BLaER1 treated with 17β-estradiol and CSF1 and Interleukin-3, amounts not matched to agents 10 nM and 100 nM (cell line): ENCODE measurements at regions not wholly inside any gene's neighbourhood (a gene's known extent, or its start where the extent isn't known, plus 50 kb on each side); places are given as distances from the start of the nearest gene placed in this dataset.

Experiments
- H3K27ac ChIP-seq, 11 experiments: shearing (Covaris generic); formaldehyde crosslinking; 2 replicates each; pipeline ENCODE4 v1.8.1; 2022
- H3K27me3 ChIP-seq, 11 experiments: shearing (Covaris generic); formaldehyde crosslinking; 2 replicates each; pipeline ENCODE4 v1.8.1; 2022
- H3K36me3 ChIP-seq, 11 experiments: shearing (Covaris generic); formaldehyde crosslinking; 2 replicates each; pipeline ENCODE4 v1.8.1; 2022
- H3K4me1 ChIP-seq, 10 experiments: shearing (Covaris generic); formaldehyde crosslinking; 2 replicates each; pipeline ENCODE4 v1.8.1; 2022
- H3K4me2 ChIP-seq, 11 experiments: shearing (Covaris generic); formaldehyde crosslinking; 2 replicates each; pipeline ENCODE4 v1.8.1; 2022
- H3K4me3 ChIP-seq, 10 experiments: shearing (Covaris generic); formaldehyde crosslinking; 2 replicates each; pipeline ENCODE4 v1.8.1; 2022
- H3K9ac ChIP-seq, 11 experiments: shearing (Covaris generic); formaldehyde crosslinking; 2 replicates each; pipeline ENCODE4 v1.8.1; 2022
- H3K9me3 ChIP-seq, 11 experiments: shearing (Covaris generic); formaldehyde crosslinking; replicated peaks in 1 of 11; 2 replicates each; pipeline ENCODE4 v1.8.1; 2022
- H4K20me1 ChIP-seq, 11 experiments: shearing (Covaris generic); formaldehyde crosslinking; 2 replicates each; pipeline ENCODE4 v1.8.1; 2022
- Cebpa-rat ChIP-seq, 11 experiments: shearing (Covaris generic); IDR thresholded peaks; 2 replicates each; pipeline ENCODE4 v1.8.1; 2022

- Histone ChIP-seq H3K9me3 (0 out of 22 replicates have a peak, but pooled peaks cover 0 to 4% (median 0%) of the 10 kb centered on the region in 11 experiments), H3K4me1 (peaks cover 12 to 38% (median 27%) of the 10 kb centered on the region in 10 experiments; a peak in 19 of 20 replicates), H4K20me1 (no peaks in the 10 kb centered on the region), H3K9ac (peak overlapping the region in 7 of 11 experiments; percentile 28 to 60 (median 49); a peak in 11 of 22 replicates), H3K4me2 (peak overlapping the region; percentile 16 to 77 (median 67); a peak in 21 of 22 replicates), H3K27ac (peak overlapping the region in 9 of 11 experiments; percentile 51 to 89 (median 80); a peak in 18 of 22 replicates), H3K27me3 (no peaks in the 10 kb centered on the region), H3K36me3 (no peaks in the 10 kb centered on the region), H3K4me3 (no peak overlapping the region)
- peak in 9 of 11 experiments; percentile 45 to 84 (median 77); a peak in 15 of 22 replicates for TF ChIP-seq Cebpa-rat (IDR thresholded peaks at IDR 0.05)
Measured at GRCh38 chr7:34247468-34247867, 342.1 kb downstream of the BMPER start.

- no peak for TF ChIP-seq Cebpa-rat (IDR thresholded peaks at IDR 0.05)
- 0 out of 22 replicates have a peak, but pooled peaks cover 0 to 4% (median 0%) of the 10 kb centered on the region in 11 experiments for H3K9me3 ChIP-seq
- no peaks in the 10 kb centered on the region for H3K36me3 ChIP-seq
- peak overlapping the region in 2 of 11 experiments; percentile 67 to 72; a peak in 1 of 22 replicates for H3K4me2 ChIP-seq
- no peaks in the 10 kb centered on the region for H3K27me3 ChIP-seq
- peaks cover 15 to 43% (median 30%) of the 10 kb centered on the region in 10 experiments; a peak in 19 of 20 replicates for H3K4me1 ChIP-seq
- H4K20me1 ChIP-seq, result no peaks in the 10 kb centered on the region
- no peak overlapping the region for H3K9ac ChIP-seq
- no peak overlapping the region for H3K4me3 ChIP-seq
- peak overlapping the region in 3 of 11 experiments; percentile 29 to 89 (median 86); a peak in 2 of 22 replicates for H3K27ac ChIP-seq
Measured at GRCh38 chr7:34249192-34249591, 343.9 kb downstream of the BMPER start.

- TF ChIP-seq Cebpa-rat (IDR thresholded peaks at IDR 0.05), result no peak
- H3K4me2 ChIP-seq, result peak overlapping the region in 5 of 11 experiments; percentile 25 to 40 (median 29); a peak in 6 of 22 replicates
- no peaks in the 10 kb centered on the region for H4K20me1 ChIP-seq
- H3K27me3 ChIP-seq, result no peaks in the 10 kb centered on the region
- H3K4me1 ChIP-seq, result peaks cover 0 to 17% (median 12%) of the 10 kb centered on the region in 10 experiments; a peak in 11 of 20 replicates
- 0 out of 22 replicates have a peak, but pooled peaks cover 0 to 4% (median 0%) of the 10 kb centered on the region in 11 experiments for H3K36me3 ChIP-seq
- peaks cover 27 to 58% (median 39%) of the 10 kb centered on the region in 11 experiments for H3K9me3 ChIP-seq
- H3K27ac ChIP-seq, result peak overlapping the region in 5 of 11 experiments; percentile 36 to 53 (median 50); a peak in 9 of 22 replicates
- no peak overlapping the region for H3K4me3 ChIP-seq
- H3K9ac ChIP-seq, result no peak overlapping the region
Measured at GRCh38 chr7:34260279-34260678, 354.9 kb downstream of the BMPER start.

DNA sequence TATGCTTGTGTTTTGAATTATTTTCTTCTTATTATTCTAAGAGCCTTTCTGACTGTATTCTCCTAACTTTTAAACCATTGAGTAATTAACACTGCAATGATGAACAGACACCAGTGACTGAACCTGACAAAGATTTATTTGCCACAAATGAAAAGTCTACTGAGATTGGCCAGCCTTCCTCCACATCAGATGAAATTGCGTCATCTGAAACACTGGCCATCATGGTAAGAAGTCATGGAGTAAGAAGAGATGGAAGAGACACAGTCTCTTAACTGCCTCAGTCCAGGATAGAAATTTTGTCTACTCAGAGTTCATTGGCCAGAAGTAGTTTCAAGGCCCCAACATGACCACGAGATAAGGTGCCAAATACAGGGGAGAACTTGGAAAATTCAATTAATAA lies 357.8 kb downstream of the BMPER start:
- Histone ChIP-seq H3K4me3 (no peak overlapping the region), H3K36me3 (0 out of 22 replicates have a peak, but pooled peaks cover 0 to 4% (median 0%) of the 10 kb centered on the region in 11 experiments), H3K4me1 (peaks cover 0 to 17% (median 12%) of the 10 kb centered on the region in 10 experiments; a peak in 11 of 20 replicates), H3K27me3 (no peaks in the 10 kb centered on the region), H3K9me3 (peaks cover 27 to 58% (median 39%) of the 10 kb centered on the region in 11 experiments), H3K4me2 (no peak overlapping the region), H3K9ac (no peak overlapping the region), H3K27ac (peak overlapping the region in 5 of 11 experiments; percentile 42 to 67 (median 50); a peak in 6 of 22 replicates), H4K20me1 (no peaks in the 10 kb centered on the region)
- peak in 3 of 11 experiments; percentile 21 to 54 (median 45); a peak in 2 of 22 replicates for TF ChIP-seq Cebpa-rat (IDR thresholded peaks at IDR 0.05)

DNA sequence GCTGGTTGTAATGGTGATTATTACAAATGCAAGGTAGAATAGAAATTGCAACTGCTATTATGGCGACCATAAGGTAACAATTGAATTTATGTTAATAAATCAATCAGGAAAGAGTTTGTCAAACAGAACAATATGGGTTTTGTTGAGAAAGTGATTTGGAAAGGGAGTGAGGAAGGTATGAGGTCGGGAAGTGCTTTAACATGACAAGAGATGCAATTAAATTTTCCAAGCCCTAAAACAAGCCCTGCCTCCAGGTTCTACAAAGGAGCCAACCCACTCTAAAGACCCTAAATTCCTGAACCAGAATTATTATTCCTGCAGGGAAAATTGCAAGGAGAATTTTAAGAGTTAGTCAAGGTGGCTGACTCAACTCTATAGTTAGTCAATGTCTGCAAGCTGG lies 363.7 kb downstream of the BMPER start:
- no peak overlapping the region for H3K4me3 ChIP-seq
- H3K27ac ChIP-seq, result no peak overlapping the region
- H3K36me3 ChIP-seq, result no peaks in the 10 kb centered on the region
- no peak overlapping the region for H3K9ac ChIP-seq
- no peaks in the 10 kb centered on the region for H4K20me1 ChIP-seq
- no peak overlapping the region for H3K4me2 ChIP-seq
- peaks cover 0 to 9% (median 7%) of the 10 kb centered on the region in 11 experiments; a peak in 20 of 22 replicates for H3K9me3 ChIP-seq
- no peaks in the 10 kb centered on the region for H3K27me3 ChIP-seq
- TF ChIP-seq Cebpa-rat (IDR thresholded peaks at IDR 0.05), result no peak
- H3K4me1 ChIP-seq, result no peaks in the 10 kb centered on the region

GRCh38 chr7:34275624-34276023 lies 370.3 kb downstream of the BMPER start:
- Histone ChIP-seq H3K9me3 (no peaks in the 10 kb centered on the region), H3K4me1 (peaks cover 9 to 21% (median 15%) of the 10 kb centered on the region in 10 experiments; a peak in 16 of 20 replicates), H3K36me3 (no peaks in the 10 kb centered on the region), H3K4me3 (no peak overlapping the region), H3K27me3 (no peaks in the 10 kb centered on the region), H3K9ac (no peak overlapping the region), H4K20me1 (no peaks in the 10 kb centered on the region), H3K27ac (no peak overlapping the region), H3K4me2 (no peak overlapping the region)
- TF ChIP-seq Cebpa-rat (IDR thresholded peaks at IDR 0.05), result no peak

- Histone ChIP-seq H3K4me3 (no peak overlapping the region), H3K36me3 (0 out of 22 replicates have a peak, but pooled peaks cover 0 to 7% (median 0%) of the 10 kb centered on the region in 11 experiments), H3K27me3 (no peaks in the 10 kb centered on the region), H3K4me1 (peaks cover 9 to 21% (median 15%) of the 10 kb centered on the region in 10 experiments; a peak in 16 of 20 replicates), H3K4me2 (peak overlapping the region; percentile 18 to 67 (median 42)), H3K9me3 (peaks cover 11 to 15% (median 12%) of the 10 kb centered on the region in 11 experiments), H3K27ac (peak overlapping the region in 10 of 11 experiments; percentile 20 to 68 (median 56); a peak in 16 of 22 replicates), H3K9ac (no peak overlapping the region), H4K20me1 (no peaks in the 10 kb centered on the region)
- no peak for TF ChIP-seq Cebpa-rat (IDR thresholded peaks at IDR 0.05)
Measured at GRCh38 chr7:34277016-34277802, 371.9 kb downstream of the BMPER start.

DNA sequence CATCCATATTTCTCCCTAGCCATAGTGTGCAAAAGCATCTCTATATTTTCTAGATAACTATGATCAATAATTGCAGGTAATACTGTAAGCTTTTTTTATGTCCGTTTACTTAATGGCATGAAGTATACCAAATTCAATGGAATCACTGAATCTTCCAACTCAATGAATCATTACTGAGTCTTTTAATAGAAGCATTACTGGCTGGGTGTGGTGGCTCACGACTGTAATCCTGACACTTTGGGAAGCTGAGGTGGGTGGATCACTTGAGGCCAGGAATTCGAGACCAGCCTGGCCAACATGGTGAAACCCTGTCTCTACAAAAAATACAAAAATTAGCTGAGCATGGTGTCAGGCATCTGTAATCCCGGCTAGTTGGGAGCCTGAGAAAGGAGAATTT lies 372.5 kb downstream of the BMPER start:
- H3K4me3 ChIP-seq, result no peak overlapping the region
- H3K36me3 ChIP-seq, result 0 out of 22 replicates have a peak, but pooled peaks cover 0 to 8% (median 0%) of the 10 kb centered on the region in 11 experiments
- peaks cover 17 to 21% (median 18%) of the 10 kb centered on the region in 11 experiments for H3K9me3 ChIP-seq
- H3K27me3 ChIP-seq, result no peaks in the 10 kb centered on the region
- H3K9ac ChIP-seq, result no peak overlapping the region
- H3K27ac ChIP-seq, result peak overlapping the region in 7 of 11 experiments; percentile 30 to 68 (median 59); a peak in 9 of 22 replicates
- no peaks in the 10 kb centered on the region for H4K20me1 ChIP-seq
- no peak for TF ChIP-seq Cebpa-rat (IDR thresholded peaks at IDR 0.05)
- H3K4me2 ChIP-seq, result peak overlapping the region; percentile 18 to 67 (median 42); a peak in 19 of 22 replicates
- H3K4me1 ChIP-seq, result peaks cover 9 to 21% (median 15%) of the 10 kb centered on the region in 10 experiments; a peak in 16 of 20 replicates
